GM18867 (cell line): ENCODE measurements at regions not wholly inside any gene's neighbourhood (a gene's known extent, or its start where the extent isn't known, plus 50 kb on each side); places are given as distances from the start of the nearest gene placed in this dataset.
"Not testable (repeated sequence)": the region's sequence is repeated elsewhere in the genome, so short reads cannot be mapped to it uniquely, and the experiment has no call there.

Experiments used
- ATAC-seq: cut with Tn5 transposase; IDR thresholded peaks from one replicate; pipeline ENCODE4 v1.9.1; 2021; ENCODE audit warnings: mild to moderate bottlenecking, moderate library complexity; ENCODE audit not compliant: unreplicated experiment

GRCh38 chr12:83641789-83642188 is 955.1 kb downstream of the TMTC2 start:
- ATAC-seq: no peak

- ATAC-seq: no peak
Measured at GRCh38 chr12:83634726-83635267, 948.1 kb downstream of the TMTC2 start.

- ATAC-seq: no peak
Measured at GRCh38 chr12:83630526-83630925, 943.8 kb downstream of the TMTC2 start.

GRCh38 chr12:83629931-83630330 is 943.2 kb downstream of the TMTC2 start:
- ATAC-seq: no peak

- ATAC-seq: no peak
Measured at GRCh38 chr12:83622205-83622604, 935.5 kb downstream of the TMTC2 start.

GRCh38 chr12:83619973-83620372 is 933.3 kb downstream of the TMTC2 start:
- no peak for ATAC-seq

- ATAC-seq: no peak
Measured at GRCh38 chr12:83615152-83615551, 928.4 kb downstream of the TMTC2 start.

- ATAC-seq: no peak
Measured at GRCh38 chr12:83613586-83614110, 926.9 kb downstream of the TMTC2 start.

GRCh38 chr12:83603106-83603505 is 916.4 kb downstream of the TMTC2 start:
- no peak for ATAC-seq

- no peak for ATAC-seq
Measured at GRCh38 chr12:83575326-83575725, 888.6 kb downstream of the TMTC2 start.

GRCh38 chr12:83574142-83574541 is 887.4 kb downstream of the TMTC2 start:
- ATAC-seq: no peak

- ATAC-seq: no peak
Measured at GRCh38 chr12:83573671-83574070, 887.0 kb downstream of the TMTC2 start.

GRCh38 chr12:83559650-83560049 is 872.9 kb downstream of the TMTC2 start:
- ATAC-seq: no peak

GRCh38 chr12:83556040-83556439 is 869.3 kb downstream of the TMTC2 start:
- not testable (repeated sequence) for ATAC-seq

GRCh38 chr12:83541446-83541845 is 854.7 kb downstream of the TMTC2 start:
- no peak for ATAC-seq

- ATAC-seq: no peak
Measured at GRCh38 chr12:83538361-83538965, 851.8 kb downstream of the TMTC2 start.

- no peak for ATAC-seq
Measured at GRCh38 chr12:83537428-83538053, 850.8 kb downstream of the TMTC2 start.

GRCh38 chr12:83536496-83536895 is 849.8 kb downstream of the TMTC2 start:
- ATAC-seq: no peak

GRCh38 chr12:83528571-83528970 is 841.9 kb downstream of the TMTC2 start:
- ATAC-seq: no peak

GRCh38 chr12:83527810-83528209 is 841.1 kb downstream of the TMTC2 start:
- no peak for ATAC-seq

- no peak for ATAC-seq
Measured at GRCh38 chr12:83515306-83516026, 828.8 kb downstream of the TMTC2 start.

GRCh38 chr12:83514372-83514771 is 827.7 kb downstream of the TMTC2 start:
- ATAC-seq: no peak
